ENCODE measurements at regions not wholly inside any gene's neighbourhood (a gene's known extent, or its start where the extent isn't known, plus 50 kb on each side); places are given as distances from the start of the nearest gene placed in this dataset.

GRCh38 chr5:135156715-135157404, 122.8 kb upstream of the PITX1 start:
- no peak for TF ChIP-seq CTCF (optimal IDR thresholded peaks at IDR 0.05 in 1 of 3, IDR thresholded peaks at IDR 0.05 in 1 of 3, conservative IDR thresholded peaks at IDR 0.05 in 1 of 3; ENCODE audit: extremely low read depth in 1 of 3, insufficient read depth in 2 of 3, low read length in 3 of 3)
- no peak for TF ChIP-seq EZH2 (IDR thresholded peaks at IDR 0.05; ENCODE audit: low read length)
